ENCODE measurements at regions not wholly inside any gene's neighbourhood (a gene's known extent, or its start where the extent isn't known, plus 50 kb on each side); places are given as distances from the start of the nearest gene placed in this dataset.

- CTCF ChIA-PET: no interaction called here
- Histone ChIP-seq H3K4me1 (ENCODE audit: control insufficient read depth in 1 of 2, extremely low read depth in 1 of 2, insufficient read depth in 2 of 2, low read length in 2 of 2) (no peaks in the 10 kb centered on the region), H3K27ac (ENCODE audit: low read length) (no peak overlapping the region), H3K27me3 (replicated peaks in 1 of 2; ENCODE audit: control insufficient read depth in 2 of 2, extremely low read depth in 1 of 2, insufficient read depth in 2 of 2, low read length in 1 of 2) (peaks cover 0 to 14% of the 10 kb centered on the region in 2 experiments), H3K36me3 (ENCODE audit: control insufficient read depth in 2 of 2, extremely low read depth in 1 of 2, insufficient read depth in 1 of 2, low read length in 1 of 2) (no peaks in the 10 kb centered on the region), H3K9me3 (no peaks in the 10 kb centered on the region), H3K4me3 (ENCODE audit: control insufficient read depth in 1 of 2, extremely low read depth in 1 of 2, low read length in 1 of 2) (no peak overlapping the region)
- POLR2A ChIA-PET: no interaction called here
- no peaks in the 10 kb centered on the region for H3K4me1 Mint-ChIP-seq
- H3K27me3 Mint-ChIP-seq: peaks cover 7 to 10% of the 10 kb centered on the region in 2 donors
- 33% methylated on average over 1 of the region's 3 CpGs for WGBS (ENCODE audit: insufficient coverage)
- DNase-seq (no peak), ATAC-seq (replicated peaks in 1 of 4) (no peak)
- H3K4me3 Mint-ChIP-seq: no peak overlapping the region
- H3K9me3 Mint-ChIP-seq: no peaks in the 10 kb centered on the region
- no peak overlapping the region for H3K27ac Mint-ChIP-seq
- no peaks in the 10 kb centered on the region for H3K36me3 Mint-ChIP-seq
Observed at GRCh38 chr2:120616261-120616660, 119.4 kb upstream of the GLI2 start.

- POLR2A ChIA-PET: no interaction called here
- WGBS (ENCODE audit: insufficient coverage): 44% methylated on average over 1 of the region's 5 CpGs
- no peak overlapping the region for H3K4me3 Mint-ChIP-seq
- no peaks in the 10 kb centered on the region for H3K9me3 ChIP-seq
- no peaks in the 10 kb centered on the region for H3K36me3 Mint-ChIP-seq
- no peaks in the 10 kb centered on the region for H3K4me1 ChIP-seq (ENCODE audit: control insufficient read depth in 1 of 2, extremely low read depth in 1 of 2, insufficient read depth in 2 of 2, low read length in 2 of 2)
- H3K36me3 ChIP-seq (ENCODE audit: control insufficient read depth in 2 of 2, extremely low read depth in 1 of 2, insufficient read depth in 1 of 2, low read length in 1 of 2): no peaks in the 10 kb centered on the region
- no peaks in the 10 kb centered on the region for H3K9me3 Mint-ChIP-seq
- H3K27me3 Mint-ChIP-seq: peaks cover 5% of the 10 kb centered on the region in 2 donors
- DNase-seq (no peak), ATAC-seq (replicated peaks in 1 of 4) (no peak)
- no peaks in the 10 kb centered on the region for H3K4me1 Mint-ChIP-seq
- no peak overlapping the region for H3K27ac ChIP-seq (ENCODE audit: low read length)
- CTCF ChIA-PET: no interaction called here
- H3K27me3 ChIP-seq (replicated peaks in 1 of 2; ENCODE audit: control insufficient read depth in 2 of 2, extremely low read depth in 1 of 2, insufficient read depth in 2 of 2, low read length in 1 of 2): peaks cover 0 to 9% of the 10 kb centered on the region in 2 experiments
- no peak overlapping the region for H3K4me3 ChIP-seq (ENCODE audit: control insufficient read depth in 1 of 2, extremely low read depth in 1 of 2, low read length in 1 of 2)
- H3K27ac Mint-ChIP-seq: no peak overlapping the region
Observed at GRCh38 chr2:120617055-120617454, 118.6 kb upstream of the GLI2 start.

- H3K27me3 ChIP-seq (replicated peaks in 1 of 2; ENCODE audit: control insufficient read depth in 2 of 2, extremely low read depth in 1 of 2, insufficient read depth in 2 of 2, low read length in 1 of 2): peaks cover 0 to 5% of the 10 kb centered on the region in 2 experiments
- H3K4me3 Mint-ChIP-seq: no peak overlapping the region
- ChIA-PET POLR2A (no interaction called here), CTCF (no interaction called here)
- H3K27me3 Mint-ChIP-seq: no peaks in the 10 kb centered on the region
- ATAC-seq (replicated peaks in 1 of 4): no peak
- H3K36me3 Mint-ChIP-seq: no peaks in the 10 kb centered on the region
- no peaks in the 10 kb centered on the region for H3K36me3 ChIP-seq (ENCODE audit: control insufficient read depth in 2 of 2, extremely low read depth in 1 of 2, insufficient read depth in 1 of 2, low read length in 1 of 2)
- no peak for DNase-seq
- no peaks in the 10 kb centered on the region for H3K4me1 ChIP-seq (ENCODE audit: control insufficient read depth in 1 of 2, extremely low read depth in 1 of 2, insufficient read depth in 2 of 2, low read length in 2 of 2)
- H3K27ac Mint-ChIP-seq: no peak overlapping the region
- no peaks in the 10 kb centered on the region for H3K9me3 Mint-ChIP-seq
- H3K4me1 Mint-ChIP-seq: no peaks in the 10 kb centered on the region
- no peaks in the 10 kb centered on the region for H3K9me3 ChIP-seq
- no peak overlapping the region for H3K27ac ChIP-seq (ENCODE audit: low read length)
- WGBS (ENCODE audit: insufficient coverage): no CpG with 5 or more reads among the region's 3 CpGs
- H3K4me3 ChIP-seq (ENCODE audit: control insufficient read depth in 1 of 2, extremely low read depth in 1 of 2, low read length in 1 of 2): no peak overlapping the region
Observed at GRCh38 chr2:120618830-120619229, 116.8 kb upstream of the GLI2 start.

- H3K4me1 Mint-ChIP-seq: no peaks in the 10 kb centered on the region
- Histone ChIP-seq H3K36me3 (ENCODE audit: control insufficient read depth in 2 of 2, extremely low read depth in 1 of 2, insufficient read depth in 1 of 2, low read length in 1 of 2) (no peaks in the 10 kb centered on the region), H3K4me1 (ENCODE audit: control insufficient read depth in 1 of 2, extremely low read depth in 1 of 2, insufficient read depth in 2 of 2, low read length in 2 of 2) (no peaks in the 10 kb centered on the region), H3K9me3 (no peaks in the 10 kb centered on the region), H3K27me3 (replicated peaks in 1 of 2; ENCODE audit: control insufficient read depth in 2 of 2, extremely low read depth in 1 of 2, insufficient read depth in 2 of 2, low read length in 1 of 2) (peaks cover 0 to 4% of the 10 kb centered on the region in 2 experiments), H3K27ac (ENCODE audit: low read length) (no peak overlapping the region), H3K4me3 (ENCODE audit: control insufficient read depth in 1 of 2, extremely low read depth in 1 of 2, low read length in 1 of 2) (no peak overlapping the region)
- WGBS (ENCODE audit: insufficient coverage): 89% methylated on average over 3 of the region's 4 CpGs
- H3K9me3 Mint-ChIP-seq: no peaks in the 10 kb centered on the region
- DNase-seq (no peak), ATAC-seq (replicated peaks in 1 of 4) (no peak)
- CTCF ChIA-PET: no interaction called here
- no peak overlapping the region for H3K4me3 Mint-ChIP-seq
- H3K36me3 Mint-ChIP-seq: no peaks in the 10 kb centered on the region
- H3K27me3 Mint-ChIP-seq: peaks cover 0 to 2% of the 10 kb centered on the region in 2 donors
- POLR2A ChIA-PET: no interaction called here
- no peak overlapping the region for H3K27ac Mint-ChIP-seq
Observed at GRCh38 chr2:120619579-120619978, 116.1 kb upstream of the GLI2 start.

- H3K4me1 ChIP-seq (ENCODE audit: control insufficient read depth in 1 of 2, extremely low read depth in 1 of 2, insufficient read depth in 2 of 2, low read length in 2 of 2): no peaks in the 10 kb centered on the region
- DNase-seq: no peak
- no peaks in the 10 kb centered on the region for H3K36me3 ChIP-seq (ENCODE audit: control insufficient read depth in 2 of 2, extremely low read depth in 1 of 2, insufficient read depth in 1 of 2, low read length in 1 of 2)
- no peak overlapping the region for H3K4me3 ChIP-seq (ENCODE audit: control insufficient read depth in 1 of 2, extremely low read depth in 1 of 2, low read length in 1 of 2)
- H3K27me3 ChIP-seq (replicated peaks in 1 of 2; ENCODE audit: control insufficient read depth in 2 of 2, extremely low read depth in 1 of 2, insufficient read depth in 2 of 2, low read length in 1 of 2): no peaks in the 10 kb centered on the region
- Mint-ChIP-seq H3K36me3 (no peaks in the 10 kb centered on the region), H3K27me3 (peaks cover under 1 to 6% of the 10 kb centered on the region in 2 donors), H3K27ac (no peak overlapping the region), H3K4me1 (no peaks in the 10 kb centered on the region), H3K9me3 (no peaks in the 10 kb centered on the region), H3K4me3 (no peak overlapping the region)
- 85% methylated on average over 2 of the region's 4 CpGs for WGBS (ENCODE audit: insufficient coverage)
- CTCF ChIA-PET: no interaction called here
- H3K9me3 ChIP-seq: no peaks in the 10 kb centered on the region
- no peak for ATAC-seq (replicated peaks in 1 of 4)
- POLR2A ChIA-PET: no interaction called here
- no peak overlapping the region for H3K27ac ChIP-seq (ENCODE audit: low read length)
Observed at GRCh38 chr2:120620025-120620793, 115.5 kb upstream of the GLI2 start.

GRCh38 chr2:120622159-120622869 is 113.4 kb upstream of the GLI2 start:
- Histone ChIP-seq H3K4me3 (ENCODE audit: control insufficient read depth in 1 of 2, extremely low read depth in 1 of 2, low read length in 1 of 2) (no peak overlapping the region), H3K36me3 (ENCODE audit: control insufficient read depth in 2 of 2, extremely low read depth in 1 of 2, insufficient read depth in 1 of 2, low read length in 1 of 2) (no peaks in the 10 kb centered on the region), H3K27ac (ENCODE audit: low read length) (no peak overlapping the region), H3K27me3 (replicated peaks in 1 of 2; ENCODE audit: control insufficient read depth in 2 of 2, extremely low read depth in 1 of 2, insufficient read depth in 2 of 2, low read length in 1 of 2) (peaks cover 0 to 4% of the 10 kb centered on the region in 2 experiments), H3K4me1 (ENCODE audit: control insufficient read depth in 1 of 2, extremely low read depth in 1 of 2, insufficient read depth in 2 of 2, low read length in 2 of 2) (no peaks in the 10 kb centered on the region), H3K9me3 (no peaks in the 10 kb centered on the region)
- no peak for ATAC-seq (replicated peaks in 1 of 4)
- Mint-ChIP-seq H3K9me3 (no peaks in the 10 kb centered on the region), H3K36me3 (no peaks in the 10 kb centered on the region), H3K4me3 (no peak overlapping the region), H3K4me1 (no peaks in the 10 kb centered on the region), H3K27ac (no peak overlapping the region), H3K27me3 (peaks cover 10 to 15% of the 10 kb centered on the region in 2 donors)
- CTCF ChIA-PET: no interaction called here
- POLR2A ChIA-PET: no interaction called here
- WGBS (ENCODE audit: insufficient coverage): 98% methylated on average over 4 of the region's 13 CpGs
- DNase-seq: peak in 1 of 35 experiments; percentile 23

Measured in T-cell (primary cell).